HFF-Myc (cell line): ENCODE measurements at regions not wholly inside any gene's neighbourhood (a gene's known extent, or its start where the extent isn't known, plus 50 kb on each side); places are given as distances from the start of the nearest gene placed in this dataset.
"Not testable (repeated sequence)": the region's sequence is repeated elsewhere in the genome, so short reads cannot be mapped to it uniquely, and the experiment has no call there.

Experiments used
- DNase-seq: peaks from one replicate; pipeline ENCODE4 v3.0.0-alpha.2; 2011; ENCODE audit warnings: low read depth; ENCODE audit errors: extremely low read depth
- H3K4me3 ChIP-seq: replicated peaks from 2 replicates; pipeline ENCODE4 v1.5.1; 2011; ENCODE audit warnings: low read depth, mild to moderate bottlenecking, control low read depth, low read length
- CTCF ChIP-seq: IDR thresholded peaks from 2 replicates; pipeline ENCODE4 v1.5.1; 2012; ENCODE audit warnings: mild to moderate bottlenecking, low read depth, low read length, control low read depth; ENCODE audit errors: missing control alignments

DNA sequence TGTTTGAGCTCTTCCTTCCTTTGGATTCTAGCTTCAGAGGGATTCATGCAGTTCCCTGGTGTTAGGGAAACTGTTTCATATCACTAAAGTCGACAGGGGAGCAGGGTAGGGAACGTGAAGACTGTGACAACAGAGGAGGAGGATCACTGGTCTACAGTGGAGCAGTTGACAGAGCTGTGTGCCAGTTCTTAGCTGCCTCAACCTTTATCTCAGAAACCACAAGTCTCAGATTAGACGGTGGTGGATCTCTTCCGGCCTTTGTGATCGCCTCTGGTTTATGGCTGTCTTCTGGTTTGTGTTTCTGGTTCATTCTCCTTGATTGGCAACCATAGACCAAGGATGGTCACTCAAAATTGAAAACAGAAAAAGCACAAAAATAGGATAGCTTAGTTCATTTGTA, 538.9 kb upstream of the API5 start:
- no peak for TF ChIP-seq CTCF
- no peak for DNase-seq
- no peak overlapping the region for H3K4me3 ChIP-seq

- DNase-seq = no peak
- TF ChIP-seq CTCF = no peak
- no peak overlapping the region for H3K4me3 ChIP-seq
Observed at GRCh38 chr11:42773729-42774128, 538.1 kb upstream of the API5 start.

GRCh38 chr11:42774567-42774966, 537.2 kb upstream of the API5 start:
- DNase-seq = no peak
- no peak overlapping the region for H3K4me3 ChIP-seq
- TF ChIP-seq CTCF = no peak

- no peak for TF ChIP-seq CTCF
- no peak for DNase-seq
- H3K4me3 ChIP-seq = no peak overlapping the region
Observed at GRCh38 chr11:42777776-42778175, 534.0 kb upstream of the API5 start.

DNA sequence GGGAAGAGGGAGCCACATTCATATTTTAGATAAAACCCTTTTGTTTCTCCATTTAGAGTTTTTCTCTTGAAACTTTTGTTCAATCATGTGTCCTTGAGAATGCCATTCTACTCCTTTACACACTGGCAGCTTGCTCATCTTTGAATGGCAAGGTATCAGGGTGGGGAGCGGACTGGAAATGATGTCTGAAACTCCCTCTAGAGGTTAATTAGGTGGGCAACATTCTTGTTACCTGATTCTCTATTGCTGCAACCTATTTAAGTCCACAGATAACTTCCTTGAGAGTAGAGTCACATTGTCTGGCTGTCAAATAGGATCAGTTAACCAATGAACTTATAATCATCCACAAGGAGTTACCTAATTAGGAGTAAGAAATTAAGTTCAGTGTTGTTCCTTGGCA, 533.6 kb upstream of the API5 start:
- no peak overlapping the region for H3K4me3 ChIP-seq
- no peak for TF ChIP-seq CTCF
- no peak for DNase-seq

GRCh38 chr11:42779555-42779954, 532.2 kb upstream of the API5 start:
- no peak overlapping the region for H3K4me3 ChIP-seq
- no peak for DNase-seq
- TF ChIP-seq CTCF = no peak

DNA sequence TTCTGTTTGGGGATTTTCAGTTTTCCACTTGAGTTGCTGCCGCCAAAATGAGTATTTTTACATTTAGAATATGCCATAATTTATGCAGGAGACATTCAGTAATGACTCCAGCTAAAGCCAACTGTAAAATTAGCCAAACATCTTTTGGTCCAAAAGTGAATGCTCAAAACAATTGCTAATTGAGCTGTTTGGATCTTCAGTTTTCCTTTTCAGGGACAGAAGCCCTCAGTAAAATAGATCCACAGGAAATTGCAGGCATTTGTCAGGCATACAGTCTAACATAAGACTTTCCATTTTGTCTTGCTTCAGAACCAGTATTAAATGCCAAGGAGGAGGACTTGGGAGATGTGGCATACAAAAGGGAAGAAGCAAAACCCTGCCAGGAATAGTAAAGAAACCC, 524.8 kb upstream of the API5 start:
- no peak for TF ChIP-seq CTCF
- no peak overlapping the region for H3K4me3 ChIP-seq
- no peak for DNase-seq

DNA sequence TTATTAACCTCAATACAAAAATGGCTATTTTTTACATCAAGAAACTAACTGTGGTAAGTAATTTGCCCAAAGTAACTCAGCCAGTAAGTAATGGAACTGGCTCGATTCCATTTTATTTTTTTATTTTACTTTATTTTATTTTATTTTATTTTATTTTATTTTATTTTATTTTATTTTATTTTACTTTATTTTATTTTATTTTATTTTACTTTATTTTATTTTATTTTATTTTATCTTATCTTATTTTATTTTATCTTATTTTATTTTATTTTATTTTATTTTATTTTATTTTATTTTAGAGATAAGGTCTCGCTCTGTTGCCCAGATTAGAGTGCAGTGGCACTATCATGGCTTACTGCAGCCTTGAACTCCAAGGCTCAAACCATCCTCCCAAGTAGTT, 516.3 kb upstream of the API5 start:
- H3K4me3 ChIP-seq, DNase-seq: not testable (repeated sequence)
